ENCODE measurements at regions not wholly inside any gene's neighbourhood (a gene's known extent, or its start where the extent isn't known, plus 50 kb on each side); places are given as distances from the start of the nearest gene placed in this dataset.

DNA sequence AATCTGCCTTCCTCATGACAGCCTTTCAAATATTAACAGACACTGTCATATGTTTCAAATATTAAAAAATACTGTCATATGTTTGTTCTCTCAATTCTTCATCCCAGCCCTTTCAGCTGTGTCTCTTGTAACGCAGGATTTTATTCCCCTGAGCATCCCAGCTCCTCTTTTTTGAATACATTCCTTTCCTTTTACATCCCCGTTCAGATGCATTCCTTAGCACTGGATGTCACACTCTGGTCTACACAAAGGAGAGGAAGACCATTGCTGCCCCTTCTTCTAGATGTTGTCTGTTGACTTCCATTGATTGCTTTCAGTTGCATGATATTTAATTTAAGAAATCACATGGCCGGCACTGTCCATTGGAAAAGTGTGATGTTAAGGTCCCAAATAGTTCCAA lies 117.4 kb upstream of the PAXBP1 start:
- no peak for DNase-seq

More for the DNA sequence above, 117.4 kb upstream of the PAXBP1 start:
- Histone ChIP-seq H3K27me3 (ENCODE audit: control insufficient read depth, insufficient read depth, low read length) (peaks cover 2% of the 10 kb centered on the region; the same call in 1 of the 2 replicates), H2AK9ac (replicated peaks; ENCODE audit: low read depth, low read length, poor library complexity) (no peak overlapping the region), H4K8ac (ENCODE audit: low read depth in 2 of 2, low read length in 2 of 2) (no peak overlapping the region), H3K36me3 (ENCODE audit: control insufficient read depth, insufficient read depth, low read length) (no peaks in the 10 kb centered on the region), H2BK120ac (ENCODE audit: low read depth, low read length) (no peak overlapping the region), H3K4ac (ENCODE audit: low read depth, low read length) (no peak overlapping the region), H2BK20ac (ENCODE audit: low read depth, low read length) (no peak overlapping the region), H2BK15ac (ENCODE audit: low read depth, low read length) (no peak overlapping the region), H3K56ac (ENCODE audit: extremely low read depth, insufficient read depth, low read length) (no peak overlapping the region), H4K91ac (ENCODE audit: insufficient read depth, low read depth, low read length) (no peak overlapping the region), H3K23ac (ENCODE audit: low read depth, low read length) (no peak overlapping the region), H3K4me2 (ENCODE audit: low read depth, low read length) (no peak overlapping the region), H3K79me1 (ENCODE audit: low read depth in 1 of 2, low read length in 2 of 2) (no peaks in the 10 kb centered on the region), H2AK5ac (ENCODE audit: low read depth, low read length) (no peak overlapping the region), H3K9me3 (ENCODE audit: control insufficient read depth, insufficient read depth, low read length) (no peaks in the 10 kb centered on the region), H2AFZ (replicated peaks; ENCODE audit: low read length, poor library complexity) (no peak overlapping the region), H2BK5ac (ENCODE audit: low read depth, low read length, poor library complexity, severe bottlenecking) (no peak overlapping the region), H3K4me1 (ENCODE audit: control insufficient read depth, insufficient read depth, low read length) (no peaks in the 10 kb centered on the region), H3K4me3 (ENCODE audit: insufficient read depth, low read depth, low read length) (no peak overlapping the region), H3K14ac (replicated peaks; ENCODE audit: low read depth, low read length) (no peak overlapping the region), H4K20me1 (ENCODE audit: insufficient read depth, low read length) (no peaks in the 10 kb centered on the region), H4K5ac (ENCODE audit: low read depth, low read length) (no peak overlapping the region), H3K18ac (ENCODE audit: low read depth, low read length) (no peak overlapping the region), H3K27ac (ENCODE audit: insufficient read depth, low read length) (no peak overlapping the region), H3K9ac (ENCODE audit: low read depth, low read length) (no peak overlapping the region), H3K9me1 (ENCODE audit: insufficient read depth, low read length) (no peaks in the 10 kb centered on the region)
- POLR2A ChIA-PET (ENCODE audit: unreplicated experiment): no interaction called here
- no peak for ATAC-seq (ENCODE audit: low read depth)
- in situ Hi-C loops (cut with MboI; ENCODE audit: low sequenced_read_pairs): no loop called here
- WGBS, 2 experiments (ENCODE audit: extremely low coverage in 2 of 2, insufficient read length in 1 of 2): no CpG with 5 or more reads among the region's 3 CpGs
- BruUV-seq (replicated peaks): no TSS peak
- intact Hi-C loops (cut with micrococcal nuclease): no loop called here
- dilution Hi-C loops (cut with HindIII; ENCODE audit: low sequenced_read_pairs, unreplicated experiment): no loop called here
- TF ChIP-seq POLR2A (IDR thresholded peaks at IDR 0.05; ENCODE audit: low read depth, low read length) (no peak), SMC3 (IDR thresholded peaks at IDR 0.05; ENCODE audit: low read depth, low read length) (no peak), RCOR1 (IDR thresholded peaks at IDR 0.05; ENCODE audit: insufficient replicate concordance, low read length) (no peak), CHD1 (IDR thresholded peaks at IDR 0.05; ENCODE audit: low read depth, low read length) (no peak), FOS (IDR thresholded peaks at IDR 0.05; ENCODE audit: low read depth, low read length) (no peak), RAD21 (IDR thresholded peaks at IDR 0.05; ENCODE audit: low read length) (no peak), CEBPB (IDR thresholded peaks at IDR 0.05; ENCODE audit: low read depth, low read length) (no peak), MXI1 (IDR thresholded peaks at IDR 0.05; ENCODE audit: borderline replicate concordance, low read depth, low read length) (no peak), BHLHE40 (IDR thresholded peaks at IDR 0.05; ENCODE audit: low read depth, low read length) (no peak), RFX5 (IDR thresholded peaks at IDR 0.05; ENCODE audit: low read depth, low read length) (no peak), MAZ (IDR thresholded peaks at IDR 0.05; ENCODE audit: borderline replicate concordance, low read depth, low read length) (no peak), NFE2L2 (IDR thresholded peaks at IDR 0.05; ENCODE audit: low read depth, low read length) (no peak)
- TF ChIP-seq, protein P1, sequence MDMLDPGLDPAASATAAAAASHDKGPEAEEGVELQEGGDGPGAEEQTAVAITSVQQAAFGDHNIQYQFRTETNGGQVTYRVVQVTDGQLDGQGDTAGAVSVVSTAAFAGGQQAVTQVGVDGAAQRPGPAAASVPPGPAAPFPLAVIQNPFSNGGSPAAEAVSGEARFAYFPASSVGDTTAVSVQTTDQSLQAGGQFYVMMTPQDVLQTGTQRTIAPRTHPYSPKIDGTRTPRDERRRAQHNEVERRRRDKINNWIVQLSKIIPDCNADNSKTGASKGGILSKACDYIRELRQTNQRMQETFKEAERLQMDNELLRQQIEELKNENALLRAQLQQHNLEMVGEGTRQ (IDR thresholded peaks at IDR 0.05; ENCODE audit: low read depth, low read length): no peak
- TF ChIP-seq, protein P2, sequence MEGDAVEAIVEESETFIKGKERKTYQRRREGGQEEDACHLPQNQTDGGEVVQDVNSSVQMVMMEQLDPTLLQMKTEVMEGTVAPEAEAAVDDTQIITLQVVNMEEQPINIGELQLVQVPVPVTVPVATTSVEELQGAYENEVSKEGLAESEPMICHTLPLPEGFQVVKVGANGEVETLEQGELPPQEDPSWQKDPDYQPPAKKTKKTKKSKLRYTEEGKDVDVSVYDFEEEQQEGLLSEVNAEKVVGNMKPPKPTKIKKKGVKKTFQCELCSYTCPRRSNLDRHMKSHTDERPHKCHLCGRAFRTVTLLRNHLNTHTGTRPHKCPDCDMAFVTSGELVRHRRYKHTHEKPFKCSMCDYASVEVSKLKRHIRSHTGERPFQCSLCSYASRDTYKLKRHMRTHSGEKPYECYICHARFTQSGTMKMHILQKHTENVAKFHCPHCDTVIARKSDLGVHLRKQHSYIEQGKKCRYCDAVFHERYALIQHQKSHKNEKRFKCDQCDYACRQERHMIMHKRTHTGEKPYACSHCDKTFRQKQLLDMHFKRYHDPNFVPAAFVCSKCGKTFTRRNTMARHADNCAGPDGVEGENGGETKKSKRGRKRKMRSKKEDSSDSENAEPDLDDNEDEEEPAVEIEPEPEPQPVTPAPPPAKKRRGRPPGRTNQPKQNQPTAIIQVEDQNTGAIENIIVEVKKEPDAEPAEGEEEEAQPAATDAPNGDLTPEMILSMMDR (conservative IDR thresholded peaks at IDR 0.05; ENCODE audit: low read depth, low read length): no peak
- TF ChIP-seq, protein P3, sequence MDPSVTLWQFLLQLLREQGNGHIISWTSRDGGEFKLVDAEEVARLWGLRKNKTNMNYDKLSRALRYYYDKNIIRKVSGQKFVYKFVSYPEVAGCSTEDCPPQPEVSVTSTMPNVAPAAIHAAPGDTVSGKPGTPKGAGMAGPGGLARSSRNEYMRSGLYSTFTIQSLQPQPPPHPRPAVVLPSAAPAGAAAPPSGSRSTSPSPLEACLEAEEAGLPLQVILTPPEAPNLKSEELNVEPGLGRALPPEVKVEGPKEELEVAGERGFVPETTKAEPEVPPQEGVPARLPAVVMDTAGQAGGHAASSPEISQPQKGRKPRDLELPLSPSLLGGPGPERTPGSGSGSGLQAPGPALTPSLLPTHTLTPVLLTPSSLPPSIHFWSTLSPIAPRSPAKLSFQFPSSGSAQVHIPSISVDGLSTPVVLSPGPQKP (IDR thresholded peaks at IDR 0.05; ENCODE audit: borderline replicate concordance, low read depth, low read length): no peak
- CTCF ChIA-PET: no interaction called here

All from IMR-90 (cell line).